HG03060 (cell line): ENCODE measurements at regions not wholly inside any gene's neighbourhood (a gene's known extent, or its start where the extent isn't known, plus 50 kb on each side); places are given as distances from the start of the nearest gene placed in this dataset.

ENCODE experiments used
- ATAC-seq: cut with Tn5 transposase; IDR thresholded peaks from one replicate; pipeline ENCODE4 v1.9.1; 2021; ENCODE audit warnings: low read depth, moderate number of reproducible peaks; ENCODE audit not compliant: unreplicated experiment

DNA sequence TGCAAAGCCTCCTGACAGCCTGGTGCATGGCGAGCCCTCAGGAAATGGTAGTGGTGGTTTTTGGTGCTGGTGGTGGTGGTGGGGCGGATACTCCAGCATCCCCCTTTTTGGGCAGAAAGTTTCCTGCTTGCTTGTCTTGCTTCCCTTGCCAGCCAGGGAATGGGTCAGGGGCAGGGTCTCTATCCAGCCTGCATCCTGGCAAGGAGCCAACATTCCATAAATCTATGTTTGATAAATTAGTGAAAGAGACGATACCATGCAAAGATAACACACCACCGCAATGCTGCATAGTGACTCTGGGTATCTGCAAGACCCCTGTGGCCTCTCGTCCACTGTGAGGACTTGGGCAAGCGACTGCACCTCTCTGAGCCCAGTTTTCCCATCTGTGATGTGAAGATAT, 246.2 kb downstream of the LRFN2 start:
- no peak for ATAC-seq

DNA sequence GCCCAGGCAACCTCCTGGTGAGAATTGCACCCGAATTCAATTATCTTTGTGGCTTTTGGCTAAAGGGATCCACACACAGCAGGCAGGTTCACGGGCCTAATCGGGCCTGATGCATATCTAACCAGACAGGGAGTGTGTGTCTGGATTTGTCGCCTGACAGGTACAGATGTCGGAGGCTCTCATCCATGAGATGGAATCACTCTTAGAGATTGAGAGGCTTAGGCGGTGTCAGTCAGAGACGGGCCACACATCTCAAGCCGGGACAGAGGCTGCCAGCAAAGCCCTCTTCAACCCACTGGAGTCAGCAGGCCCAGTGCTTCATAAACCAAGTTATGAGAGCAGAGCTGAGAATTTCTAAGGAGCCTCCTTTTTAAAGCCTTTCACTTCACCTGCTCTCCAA, 247.0 kb downstream of the LRFN2 start:
- no peak for ATAC-seq

DNA sequence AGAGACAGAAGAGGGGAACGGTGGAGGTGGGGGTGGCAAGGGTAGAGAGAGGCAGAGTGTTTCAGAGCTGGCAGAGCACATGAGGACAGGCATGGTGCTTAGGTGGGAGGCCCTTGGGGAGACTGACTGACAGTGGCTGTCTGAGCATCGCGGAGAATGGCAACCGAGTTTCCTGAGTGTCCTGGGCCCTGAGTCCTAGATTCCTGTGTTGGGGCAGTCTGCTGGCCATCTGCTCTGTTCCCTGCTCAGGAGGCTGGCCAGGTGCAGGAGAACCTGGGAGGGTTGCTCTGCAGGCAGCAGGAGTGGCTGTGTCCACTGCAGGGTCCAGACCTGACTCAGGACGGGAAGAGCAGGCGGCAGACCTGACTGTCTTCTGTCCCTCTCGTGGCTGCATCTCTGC, 248.9 kb downstream of the LRFN2 start:
- ATAC-seq = no peak

DNA sequence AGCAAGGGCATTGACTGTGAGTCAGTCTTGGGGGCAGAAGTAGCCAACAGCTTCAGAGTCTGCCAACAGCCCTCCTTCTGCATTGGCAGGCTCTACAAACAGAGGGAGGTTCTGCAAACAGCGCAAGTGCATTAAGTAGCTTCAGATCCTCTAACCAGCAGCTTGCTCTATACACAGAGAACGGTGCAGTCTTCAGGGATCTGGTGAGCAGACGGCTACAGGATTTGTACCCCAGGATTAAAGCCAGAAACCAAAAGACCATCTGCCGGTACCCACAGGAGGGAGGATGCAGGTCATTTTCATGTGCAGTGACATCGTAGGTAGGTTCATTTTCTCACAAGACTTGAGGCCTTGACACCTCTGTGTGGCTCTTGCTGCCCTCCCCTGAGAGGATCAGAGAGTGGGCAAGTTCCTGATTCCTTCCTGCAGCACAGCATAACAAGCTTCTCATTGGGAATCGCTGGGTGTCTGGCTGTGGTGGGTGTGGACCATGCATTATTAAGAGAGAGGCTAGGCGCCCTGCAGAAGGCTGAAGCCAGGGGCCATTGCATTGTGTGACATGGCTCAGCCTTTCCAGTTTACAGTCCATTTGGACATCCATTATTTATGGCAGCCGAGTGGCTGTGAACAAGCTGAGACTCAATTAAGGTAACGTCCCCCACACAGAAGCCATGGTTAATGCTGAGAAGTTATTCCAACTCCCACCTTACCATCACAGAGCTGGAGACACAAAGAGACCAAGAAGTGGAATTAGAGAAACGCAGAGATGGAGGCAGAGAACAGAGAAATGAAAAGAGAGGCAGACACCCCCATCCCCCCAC, 250.0 kb downstream of the LRFN2 start:
- no peak for ATAC-seq

DNA sequence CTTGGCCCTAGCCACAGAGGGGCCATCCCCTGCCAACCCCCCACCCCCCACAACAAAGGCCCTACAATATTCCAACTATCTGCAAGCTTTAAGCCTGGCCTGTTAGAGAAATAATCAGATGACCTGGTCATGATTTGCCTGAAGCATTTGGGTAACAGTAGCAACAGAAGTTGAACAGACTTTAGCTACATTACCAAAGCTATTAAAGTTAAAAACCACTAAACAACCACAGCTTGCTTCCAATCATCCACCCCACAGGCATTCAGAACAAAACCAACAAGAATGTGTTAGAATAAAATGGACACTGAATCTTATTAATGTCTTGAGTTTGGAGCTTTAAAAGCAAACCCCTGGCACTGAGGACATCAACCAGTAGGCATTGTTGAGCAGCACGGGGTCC, 250.9 kb downstream of the LRFN2 start:
- no peak for ATAC-seq

DNA sequence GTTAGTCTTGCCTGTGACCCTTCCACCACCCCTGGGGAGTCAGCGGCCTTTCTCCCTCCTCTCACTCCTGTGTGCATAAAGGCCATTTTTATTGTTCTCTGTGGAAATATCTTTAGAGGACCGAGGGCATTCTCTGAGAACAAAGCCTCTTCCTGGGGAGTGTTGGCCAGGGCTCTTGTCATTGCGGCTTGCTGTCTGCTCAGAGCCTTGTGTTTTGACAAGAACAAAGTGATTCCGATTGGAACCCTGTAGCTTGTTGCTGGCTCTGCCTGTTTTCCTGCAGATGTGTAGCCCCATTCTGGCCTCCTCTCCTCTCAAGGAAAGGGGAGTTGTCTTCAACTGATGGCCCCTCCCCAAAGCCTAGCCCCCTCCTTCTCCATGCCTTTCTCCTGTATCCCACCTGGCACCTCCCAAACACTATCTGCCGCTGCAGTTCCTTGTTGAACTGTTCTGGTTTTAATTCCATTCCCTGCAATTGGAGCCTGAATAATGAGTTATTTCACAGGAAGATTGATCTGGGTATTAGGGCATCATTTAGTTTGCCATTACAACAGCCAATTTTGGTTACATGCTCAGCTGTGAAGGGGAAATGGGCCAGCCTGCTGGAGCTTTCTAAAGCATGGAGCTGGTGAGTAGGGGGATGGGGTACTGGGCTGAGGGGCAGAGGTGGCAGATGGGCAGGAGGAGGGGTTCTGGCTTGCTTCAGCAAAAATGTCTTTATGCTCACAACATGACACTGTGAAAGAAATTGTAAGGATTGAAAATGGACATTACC, 252.5 kb downstream of the LRFN2 start:
- no peak for ATAC-seq

DNA sequence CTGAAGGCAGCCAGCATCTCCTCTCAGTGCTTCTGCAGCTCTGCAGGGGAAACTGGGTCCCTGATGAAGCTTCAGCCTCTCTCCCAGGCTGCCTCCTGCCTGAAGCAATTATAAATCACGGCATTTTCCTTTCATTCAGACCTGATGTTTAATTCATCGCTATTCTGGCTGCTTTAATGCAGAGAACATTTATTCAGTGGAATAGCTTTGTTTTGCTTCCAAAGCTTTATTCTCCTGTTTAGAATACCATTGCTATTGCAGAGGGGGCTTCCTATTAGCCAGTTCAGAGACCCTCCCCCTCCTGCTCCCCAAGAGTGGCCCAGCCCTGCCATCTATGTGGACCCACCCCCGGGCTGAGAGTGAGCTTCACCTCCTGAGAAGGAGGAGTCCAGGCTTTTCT, 255.6 kb downstream of the LRFN2 start:
- ATAC-seq = no peak

DNA sequence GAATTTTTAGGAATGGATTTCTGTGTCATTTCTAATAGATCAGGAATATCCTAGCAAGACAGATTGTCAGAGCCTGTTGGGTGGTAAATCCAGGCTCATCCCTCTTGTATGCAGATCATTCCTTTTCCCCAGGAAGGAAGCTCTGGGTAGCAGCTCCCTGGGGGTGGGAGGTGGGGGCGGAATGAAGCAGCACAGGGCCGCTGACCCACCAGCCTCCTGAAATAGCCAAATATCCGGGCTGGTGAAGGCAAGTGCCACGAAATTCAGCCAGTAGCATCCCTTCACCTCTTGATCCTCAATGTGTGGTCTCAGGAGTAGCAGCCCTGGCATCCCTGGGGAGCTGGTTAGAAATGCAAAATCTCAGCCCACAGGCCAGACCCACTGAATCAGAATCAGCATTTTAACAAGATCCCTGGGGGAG, 256.9 kb downstream of the LRFN2 start:
- ATAC-seq = no peak

DNA sequence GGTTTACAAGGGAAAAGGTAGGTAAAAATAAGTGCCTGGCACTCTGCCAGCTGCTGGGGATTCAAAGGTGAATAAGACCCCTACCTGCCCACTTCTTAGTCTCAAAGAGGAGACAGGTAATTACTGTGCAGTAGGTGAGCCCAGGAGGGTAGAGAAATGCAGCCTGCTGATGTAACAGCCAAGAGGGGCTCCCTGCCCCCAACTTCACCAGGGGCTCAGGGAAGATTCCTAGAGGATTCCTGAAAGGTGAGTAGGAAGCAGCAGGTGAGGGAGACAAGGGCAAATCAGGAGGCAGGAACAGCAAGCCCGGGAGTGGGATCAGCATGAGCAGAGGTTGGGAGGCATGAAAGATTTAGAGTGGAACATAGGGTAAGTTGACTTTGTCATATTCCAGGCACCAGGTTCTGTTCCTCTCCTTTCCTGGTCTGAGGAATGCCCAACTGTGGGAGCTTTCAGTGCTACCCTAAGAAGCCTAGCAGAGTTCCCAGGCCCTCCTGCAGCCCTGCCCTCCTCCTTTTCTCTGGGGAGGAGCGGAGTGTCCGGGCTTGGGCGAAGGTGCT, 258.1 kb downstream of the LRFN2 start:
- no peak for ATAC-seq

DNA sequence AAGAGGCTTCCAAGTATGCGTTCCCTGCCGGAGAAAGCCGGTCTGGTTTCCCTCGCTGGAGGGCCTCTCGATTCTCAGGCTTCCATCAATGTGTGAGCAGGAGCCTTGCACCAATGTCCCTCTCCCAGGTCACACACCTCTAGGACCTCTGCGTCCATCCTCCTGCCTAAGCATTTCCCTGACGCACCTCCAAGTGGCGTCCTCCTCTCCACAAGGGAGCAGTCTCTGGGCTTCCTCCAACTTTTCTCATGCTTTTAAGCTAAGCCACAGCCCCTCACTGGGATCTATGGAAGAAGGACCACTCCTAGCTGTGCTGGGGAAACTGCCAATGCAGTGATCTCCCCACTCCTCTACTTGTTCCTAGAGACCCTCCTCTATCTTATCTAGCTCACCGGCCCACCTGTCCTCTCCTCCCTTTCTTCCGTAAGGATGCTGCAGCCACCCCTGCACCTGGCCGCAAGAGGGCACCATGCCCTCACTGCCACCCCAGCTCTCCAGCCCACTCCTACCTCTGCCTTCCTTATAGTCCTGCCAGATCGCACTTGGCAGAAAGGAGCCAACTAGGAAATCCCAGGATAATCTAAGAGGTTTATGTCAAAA, 258.7 kb downstream of the LRFN2 start:
- no peak for ATAC-seq

DNA sequence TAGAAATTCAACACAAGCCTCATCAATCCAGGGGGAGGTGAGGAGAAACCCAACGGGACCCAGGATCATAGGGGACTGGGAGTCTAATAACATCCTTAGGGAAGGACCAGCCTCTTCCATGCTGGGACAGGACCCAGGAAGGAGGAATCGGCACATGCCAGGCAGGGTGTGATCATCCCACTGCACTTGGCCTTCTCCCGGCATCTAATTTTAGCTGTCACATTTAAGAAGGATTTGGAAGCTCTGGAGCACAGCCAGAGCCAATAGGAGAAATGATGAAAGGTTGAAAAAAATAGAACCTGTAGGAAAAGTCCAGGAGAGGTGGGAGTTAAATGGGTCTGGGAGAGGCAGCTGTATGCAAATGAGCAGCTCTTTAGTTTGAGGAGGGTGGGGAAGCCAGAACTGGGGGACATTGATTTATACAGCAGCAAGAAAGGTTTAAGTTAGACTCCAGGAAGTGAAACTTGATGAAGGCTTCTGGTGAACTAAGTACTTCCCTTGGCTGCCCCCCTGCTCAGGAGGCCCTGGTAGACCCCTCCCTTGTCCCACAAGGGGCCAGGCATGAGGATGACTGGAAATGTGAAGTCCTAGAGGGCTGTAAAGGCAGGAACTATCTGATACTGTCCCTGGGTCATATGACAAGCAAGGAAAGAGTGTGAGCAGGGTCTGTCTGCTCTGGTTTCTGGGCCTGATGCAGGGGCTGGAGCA, 260.3 kb downstream of the LRFN2 start:
- no peak for ATAC-seq

DNA sequence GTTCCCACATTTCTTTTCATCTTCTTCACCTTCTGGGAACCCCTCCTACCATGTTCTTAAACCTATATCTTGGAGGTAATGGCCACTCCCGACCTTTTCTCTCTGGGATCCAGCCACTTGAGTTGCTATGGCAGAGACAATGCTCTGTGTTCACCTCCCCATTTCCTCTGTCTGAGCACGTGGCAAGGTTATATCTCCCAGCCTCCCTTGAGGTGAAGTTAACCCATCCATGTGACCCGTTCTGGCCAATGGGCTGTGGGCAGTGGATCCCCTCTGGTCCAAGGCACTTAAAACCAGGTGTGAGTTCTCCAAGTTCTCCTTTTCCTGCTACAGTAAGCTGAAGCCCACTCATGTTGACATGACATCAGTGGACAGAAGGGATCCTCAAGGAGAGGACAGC, 261.4 kb downstream of the LRFN2 start:
- ATAC-seq = no peak

DNA sequence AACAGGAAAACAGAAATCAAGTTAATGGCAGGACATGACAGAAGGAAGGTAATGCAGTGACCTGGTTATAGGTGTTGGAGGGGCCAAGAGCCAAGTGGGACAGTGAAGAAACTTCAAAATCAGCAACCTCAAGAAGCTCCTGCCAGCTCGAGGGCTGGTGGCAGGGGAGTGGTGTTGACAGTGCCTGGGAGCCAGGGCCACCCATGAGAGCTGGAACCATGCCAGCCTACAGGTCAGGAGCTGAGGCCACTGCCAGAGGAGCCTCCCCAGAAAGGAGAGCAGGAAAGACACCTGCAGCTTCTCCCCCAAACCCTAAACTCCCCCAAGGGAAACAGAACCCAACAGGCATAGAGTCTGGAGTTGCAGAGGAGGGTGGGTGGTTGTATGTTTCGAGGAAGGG, 262.1 kb downstream of the LRFN2 start:
- ATAC-seq = no peak

DNA sequence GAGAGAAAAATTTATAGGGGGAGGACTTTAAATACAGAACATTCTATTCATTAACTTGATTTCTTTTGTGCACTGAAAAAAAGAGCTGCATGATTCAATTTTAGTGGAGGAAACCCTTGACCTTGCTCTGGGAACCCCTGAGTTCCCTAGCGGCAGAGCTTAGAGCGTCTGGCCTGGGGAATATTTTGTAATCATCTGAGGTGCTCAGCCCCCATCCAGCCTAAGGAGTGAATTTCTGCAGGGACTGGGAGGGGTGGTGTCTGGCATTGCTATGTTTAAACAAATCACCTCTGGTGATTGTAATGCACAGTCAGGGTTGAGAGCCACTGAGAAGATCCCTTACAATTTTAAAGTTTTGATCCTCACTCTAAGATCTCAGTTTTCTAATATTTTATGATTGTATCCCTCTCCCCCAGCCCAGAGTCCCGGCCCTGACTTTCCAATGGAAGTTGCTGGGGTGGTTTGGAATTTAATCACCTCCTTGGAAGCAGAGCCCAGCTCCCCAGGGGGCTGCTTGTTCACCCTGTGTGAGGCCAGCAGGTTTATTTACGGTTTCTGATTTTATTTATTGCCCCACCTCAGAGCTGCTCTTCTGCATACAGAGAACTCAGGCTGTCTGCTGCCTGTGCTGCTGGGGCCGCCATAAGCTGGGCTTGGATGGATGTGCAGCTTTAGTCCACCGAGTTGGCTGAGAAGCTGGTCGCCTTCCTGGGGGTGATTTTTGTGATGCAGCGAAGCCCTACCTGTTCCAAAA, 263.1 kb downstream of the LRFN2 start:
- no peak for ATAC-seq

DNA sequence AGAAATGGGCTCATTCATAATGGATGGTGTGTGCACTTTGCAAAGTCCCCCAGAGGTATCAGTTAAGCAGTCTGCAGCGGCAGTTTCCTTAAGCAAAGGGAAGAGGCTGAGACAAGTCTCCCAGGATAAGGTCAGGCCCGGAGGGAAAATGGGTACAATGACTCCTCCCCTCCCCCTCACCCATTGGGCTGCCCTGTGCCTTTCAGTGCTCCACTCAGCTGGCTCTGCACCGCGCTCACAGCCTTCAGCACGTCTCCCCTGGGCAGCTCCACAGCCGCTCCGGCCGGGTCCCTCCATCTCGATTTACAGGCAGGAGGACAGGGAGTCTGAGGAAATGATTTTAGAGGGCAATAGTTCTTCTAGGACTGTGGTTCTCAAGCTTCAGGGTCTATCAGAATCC, 264.8 kb downstream of the LRFN2 start:
- ATAC-seq = no peak

DNA sequence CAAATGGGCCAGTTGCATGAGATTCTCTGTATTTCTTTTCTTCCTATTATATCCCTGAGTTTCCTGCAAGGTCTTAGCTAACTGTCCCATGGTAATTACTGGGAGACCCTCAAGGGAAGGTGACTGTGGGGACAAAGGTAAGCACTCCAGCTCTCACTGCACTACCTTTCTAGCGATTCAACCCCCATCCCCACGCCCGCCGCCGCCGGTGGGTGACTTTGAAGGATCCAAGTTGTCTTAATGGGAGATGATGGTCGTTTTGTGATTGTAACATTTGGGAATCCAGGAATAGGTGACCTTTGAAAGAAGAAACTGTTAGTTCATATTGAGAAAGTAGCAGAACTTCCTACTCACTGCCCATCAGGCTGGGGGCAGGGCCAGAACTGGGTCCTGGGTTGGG, 265.5 kb downstream of the LRFN2 start:
- ATAC-seq = no peak

DNA sequence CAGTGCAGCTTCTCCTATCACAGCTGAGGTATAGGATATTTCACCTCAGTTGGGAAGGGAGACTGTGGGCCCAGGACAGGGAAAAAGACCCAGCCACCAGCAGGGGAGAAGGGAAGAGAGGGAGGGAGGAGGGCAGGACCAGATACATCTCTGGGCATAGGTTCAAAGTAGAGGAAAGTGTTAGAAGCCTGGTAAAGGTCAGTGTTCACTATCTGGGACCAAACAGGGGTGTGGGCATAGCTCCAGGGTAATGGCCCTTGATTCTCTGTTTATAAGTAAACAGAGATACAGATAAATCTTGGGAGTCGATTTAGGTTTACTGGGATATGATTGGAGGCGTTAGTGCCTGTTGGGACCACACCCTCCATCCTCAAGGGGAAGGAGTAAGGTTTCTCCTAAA, 266.2 kb downstream of the LRFN2 start:
- no peak for ATAC-seq

DNA sequence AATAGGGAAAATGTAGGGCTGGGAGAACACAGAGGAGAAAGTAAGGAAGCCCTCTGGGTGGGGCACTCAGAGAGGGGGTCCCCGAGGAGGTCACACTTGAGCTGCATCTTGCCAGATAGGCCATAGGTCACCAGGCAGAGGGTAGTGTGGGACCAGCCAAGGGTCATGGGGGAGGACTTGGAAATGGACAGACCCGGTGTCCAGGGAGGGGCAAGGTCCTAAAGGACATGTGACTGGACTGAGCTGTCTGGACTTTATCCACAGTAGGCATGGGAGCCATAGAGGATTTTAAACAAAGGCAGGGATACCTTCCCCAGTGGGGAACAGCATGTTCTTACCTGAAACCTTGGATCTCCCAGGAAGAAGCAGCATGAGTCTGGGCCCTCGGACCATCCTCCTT, 266.7 kb downstream of the LRFN2 start:
- no peak for ATAC-seq

DNA sequence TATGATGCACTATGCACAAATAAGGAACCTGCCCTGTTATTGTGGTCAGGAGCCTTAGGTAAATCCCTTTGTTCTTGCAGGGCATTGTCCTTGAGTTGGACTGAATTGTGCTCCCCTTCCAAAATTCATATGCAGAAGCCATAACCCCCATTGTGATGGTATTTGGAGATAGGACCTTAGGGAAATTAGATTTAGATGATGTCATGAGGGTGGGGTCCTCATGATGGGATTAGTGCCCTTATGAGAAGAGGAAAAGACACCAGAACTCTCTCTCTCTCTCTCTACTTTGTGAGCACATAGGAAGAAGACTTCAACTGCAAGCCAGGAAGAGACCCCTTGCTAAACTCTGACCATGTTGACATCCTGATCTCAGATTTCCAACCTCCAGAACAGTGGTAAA, 268.0 kb downstream of the LRFN2 start:
- ATAC-seq = no peak

DNA sequence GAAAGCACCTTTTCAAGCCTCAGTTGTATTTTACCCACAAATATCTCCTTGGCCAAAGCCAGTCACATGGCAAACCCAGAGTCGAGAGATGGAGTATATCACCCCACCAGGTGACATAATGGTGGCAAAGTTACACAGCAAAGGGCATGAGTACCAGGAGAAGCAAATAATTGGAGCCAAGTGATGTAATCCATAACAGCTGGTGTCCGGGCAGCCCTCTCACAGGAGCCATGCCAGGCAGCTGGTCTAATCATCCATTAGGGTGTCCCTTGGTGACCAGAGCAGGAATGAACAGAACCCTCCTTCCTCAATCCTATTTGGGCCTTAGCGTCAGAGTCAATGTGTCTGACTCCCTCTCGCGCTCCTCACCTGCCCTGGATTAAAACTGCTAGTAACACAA, 272.1 kb downstream of the LRFN2 start:
- ATAC-seq = no peak
